ENCODE measurements at regions not wholly inside any gene's neighbourhood (a gene's known extent, or its start where the extent isn't known, plus 50 kb on each side); places are given as distances from the start of the nearest gene placed in this dataset.

DNA sequence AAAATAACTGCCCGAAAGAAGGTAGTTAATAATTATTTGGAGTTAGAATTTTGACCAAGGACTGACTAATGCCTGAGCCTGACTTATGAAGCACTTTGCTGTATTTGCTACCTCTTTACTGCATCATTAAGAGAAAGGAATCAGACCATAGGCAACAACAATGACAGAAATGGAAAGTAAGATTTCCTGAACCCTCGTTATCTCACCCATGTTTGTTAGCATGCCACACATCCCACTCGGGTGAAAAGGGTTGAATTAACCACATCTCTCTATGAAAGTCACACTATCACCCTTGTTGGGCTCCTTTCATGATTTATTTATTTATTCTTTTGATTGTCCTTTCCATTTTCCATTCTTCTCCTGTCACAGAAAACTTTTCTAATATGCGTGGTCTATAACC is 59.6 kb downstream of the OLIG3 start:
- TF ChIP-seq CTCF (conservative IDR thresholded peaks at IDR 0.05): no peak
- DNase-seq (ENCODE audit: low read depth, low spot score): no peak
- H3K4me3 Mint-ChIP-seq: no peak overlapping the region
- no peaks in the 10 kb centered on the region for H3K4me1 Mint-ChIP-seq
- H3K9me3 Mint-ChIP-seq: peaks cover 2% of the 10 kb centered on the region
- H3K27ac Mint-ChIP-seq (ENCODE audit: unreplicated experiment): no peak overlapping the region
- peaks cover 5% of the 10 kb centered on the region for H3K27me3 Mint-ChIP-seq (ENCODE audit: low read depth)
- H3K36me3 Mint-ChIP-seq (ENCODE audit: low read depth): no peaks in the 10 kb centered on the region

GRCh38 chr6:137432054-137432611 is 62.1 kb downstream of the OLIG3 start:
- Mint-ChIP-seq H3K36me3 (ENCODE audit: low read depth) (no peaks in the 10 kb centered on the region), H3K27me3 (ENCODE audit: low read depth) (peaks cover 11% of the 10 kb centered on the region), H3K9me3 (no peaks in the 10 kb centered on the region), H3K4me3 (no peak overlapping the region), H3K4me1 (no peaks in the 10 kb centered on the region), H3K27ac (ENCODE audit: unreplicated experiment) (no peak overlapping the region)
- no peak for TF ChIP-seq CTCF (conservative IDR thresholded peaks at IDR 0.05)
- DNase-seq (ENCODE audit: low read depth, low spot score): no peak

- no peak overlapping the region for H3K4me3 Mint-ChIP-seq
- no peaks in the 10 kb centered on the region for H3K9me3 Mint-ChIP-seq
- no peaks in the 10 kb centered on the region for H3K4me1 Mint-ChIP-seq
- DNase-seq (ENCODE audit: low read depth, low spot score): no peak
- no peaks in the 10 kb centered on the region for H3K36me3 Mint-ChIP-seq (ENCODE audit: low read depth)
- no peak overlapping the region for H3K27ac Mint-ChIP-seq (ENCODE audit: unreplicated experiment)
- no peak for TF ChIP-seq CTCF (conservative IDR thresholded peaks at IDR 0.05)
- H3K27me3 Mint-ChIP-seq (ENCODE audit: low read depth): peaks cover 12% of the 10 kb centered on the region
Measured at GRCh38 chr6:137430954-137431353, 63.2 kb downstream of the OLIG3 start.

GRCh38 chr6:137427656-137428290 is 66.4 kb downstream of the OLIG3 start:
- Mint-ChIP-seq H3K4me3 (no peak overlapping the region), H3K36me3 (ENCODE audit: low read depth) (no peaks in the 10 kb centered on the region), H3K4me1 (peaks cover 11% of the 10 kb centered on the region), H3K27ac (ENCODE audit: unreplicated experiment) (no peak overlapping the region), H3K27me3 (ENCODE audit: low read depth) (peaks cover 34% of the 10 kb centered on the region), H3K9me3 (no peaks in the 10 kb centered on the region)
- TF ChIP-seq CTCF (conservative IDR thresholded peaks at IDR 0.05): no peak
- DNase-seq (ENCODE audit: low read depth, low spot score): no peak

GRCh38 chr6:137426007-137426689 is 68.0 kb downstream of the OLIG3 start:
- Mint-ChIP-seq H3K27me3 (ENCODE audit: low read depth) (peaks cover 33% of the 10 kb centered on the region), H3K36me3 (ENCODE audit: low read depth) (no peaks in the 10 kb centered on the region), H3K27ac (ENCODE audit: unreplicated experiment) (no peak overlapping the region), H3K4me3 (no peak overlapping the region), H3K9me3 (no peaks in the 10 kb centered on the region), H3K4me1 (peaks cover 11% of the 10 kb centered on the region)
- TF ChIP-seq CTCF (conservative IDR thresholded peaks at IDR 0.05): no peak
- no peak for DNase-seq (ENCODE audit: low read depth, low spot score)

Data from neural crest cell (in vitro differentiated cells).